ENCODE measurements at regions not wholly inside any gene's neighbourhood (a gene's known extent, or its start where the extent isn't known, plus 50 kb on each side); places are given as distances from the start of the nearest gene placed in this dataset.

DNA sequence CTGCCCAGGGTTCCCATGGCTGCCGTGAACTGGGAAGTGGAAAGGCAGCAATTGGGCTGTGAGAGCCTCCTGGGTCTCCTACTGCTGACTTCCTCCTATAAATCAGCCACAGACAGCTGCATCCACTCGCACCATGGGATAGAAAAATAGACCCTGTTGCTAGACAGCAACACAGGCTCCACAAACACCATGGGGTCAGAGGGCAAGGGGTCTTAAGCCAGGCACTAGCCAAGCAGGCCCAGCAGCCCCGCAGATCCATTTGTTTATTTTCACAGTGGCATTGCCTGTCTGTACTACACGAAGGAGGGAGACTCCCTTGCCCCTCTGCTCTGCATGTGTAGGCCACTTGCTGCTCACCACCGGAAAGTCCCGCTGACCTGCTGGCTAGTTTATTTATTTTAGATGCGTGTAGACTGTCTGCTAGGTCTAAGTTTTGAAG lies 139.8 kb downstream of the DACT1 start (continued):
- TF ChIP-seq, protein P1, sequence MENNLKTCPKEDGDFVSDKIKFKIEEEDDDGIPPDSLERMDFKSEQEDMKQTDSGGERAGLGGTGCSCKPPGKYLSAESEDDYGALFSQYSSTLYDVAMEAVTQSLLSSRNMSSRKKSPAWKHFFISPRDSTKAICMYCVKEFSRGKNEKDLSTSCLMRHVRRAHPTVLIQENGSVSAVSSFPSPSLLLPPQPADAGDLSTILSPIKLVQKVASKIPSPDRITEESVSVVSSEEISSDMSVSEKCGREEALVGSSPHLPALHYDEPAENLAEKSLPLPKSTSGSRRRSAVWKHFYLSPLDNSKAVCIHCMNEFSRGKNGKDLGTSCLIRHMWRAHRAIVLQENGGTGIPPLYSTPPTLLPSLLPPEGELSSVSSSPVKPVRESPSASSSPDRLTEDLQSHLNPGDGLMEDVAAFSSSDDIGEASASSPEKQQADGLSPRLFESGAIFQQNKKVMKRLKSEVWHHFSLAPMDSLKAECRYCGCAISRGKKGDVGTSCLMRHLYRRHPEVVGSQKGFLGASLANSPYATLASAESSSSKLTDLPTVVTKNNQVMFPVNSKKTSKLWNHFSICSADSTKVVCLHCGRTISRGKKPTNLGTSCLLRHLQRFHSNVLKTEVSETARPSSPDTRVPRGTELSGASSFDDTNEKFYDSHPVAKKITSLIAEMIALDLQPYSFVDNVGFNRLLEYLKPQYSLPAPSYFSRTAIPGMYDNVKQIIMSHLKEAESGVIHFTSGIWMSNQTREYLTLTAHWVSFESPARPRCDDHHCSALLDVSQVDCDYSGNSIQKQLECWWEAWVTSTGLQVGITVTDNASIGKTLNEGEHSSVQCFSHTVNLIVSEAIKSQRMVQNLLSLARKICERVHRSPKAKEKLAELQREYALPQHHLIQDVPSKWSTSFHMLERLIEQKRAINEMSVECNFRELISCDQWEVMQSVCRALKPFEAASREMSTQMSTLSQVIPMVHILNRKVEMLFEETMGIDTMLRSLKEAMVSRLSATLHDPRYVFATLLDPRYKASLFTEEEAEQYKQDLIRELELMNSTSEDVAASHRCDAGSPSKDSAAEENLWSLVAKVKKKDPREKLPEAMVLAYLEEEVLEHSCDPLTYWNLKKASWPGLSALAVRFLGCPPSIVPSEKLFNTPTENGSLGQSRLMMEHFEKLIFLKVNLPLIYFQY (CRISPR knock-in tag; IDR thresholded peaks at IDR 0.05; ENCODE audit: borderline replicate concordance) = no peak
- TF ChIP-seq ZNF781 (CRISPR knock-in tag; IDR thresholded peaks at IDR 0.05; ENCODE audit: borderline replicate concordance, not compliant biosample characterization) = no peak
- TF ChIP-seq ZNF75D (CRISPR knock-in tag; IDR thresholded peaks at IDR 0.05; ENCODE audit: borderline replicate concordance) = no peak

DNA sequence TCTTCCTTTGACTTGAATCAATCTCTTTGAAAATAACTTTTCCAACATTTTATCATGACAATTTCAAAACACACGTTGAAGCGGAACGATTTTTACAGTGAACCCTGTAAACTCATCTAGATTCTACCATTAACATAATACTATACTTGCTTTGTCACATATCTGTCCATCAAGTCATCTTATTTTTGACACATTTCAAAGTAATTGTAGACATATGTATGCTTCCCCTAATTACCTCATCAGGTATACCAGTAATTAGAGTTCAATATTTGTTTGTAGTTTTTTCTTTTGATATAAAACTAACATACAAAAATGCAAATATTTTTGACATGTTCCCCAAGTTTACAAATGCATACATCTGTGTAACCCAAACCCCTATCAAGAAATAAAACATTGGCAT lies 140.4 kb downstream of the DACT1 start:
- ChIA-PET CTCF (ENCODE audit: low intra/inter-chr PET ratio, low total read pairs) (no interaction called here), POLR2A (no interaction called here)
- Histone ChIP-seq H3K27ac (ENCODE audit: extremely low read length, insufficient read depth, low read length) (no peak overlapping the region), H3K79me2 (ENCODE audit: insufficient read depth, low read length) (no peaks in the 10 kb centered on the region), H3K9ac (ENCODE audit: insufficient read depth, low read depth, low read length) (no peak overlapping the region), H2AFZ (ENCODE audit: low read length) (no peak overlapping the region), H3K36me3 (replicated peaks in 1 of 2; ENCODE audit: control insufficient read depth in 1 of 2, insufficient read depth in 2 of 2, low read length in 2 of 2) (no peaks in the 10 kb centered on the region), H3K4me3 (replicated peaks in 1 of 3; ENCODE audit: insufficient read depth in 1 of 3, low read depth in 2 of 3, low read length in 3 of 3) (no peak overlapping the region), H3K4me2 (ENCODE audit: low read depth, low read length) (no peak overlapping the region), H3K4me1 (ENCODE audit: insufficient read depth, low read length) (no peaks in the 10 kb centered on the region), H4K20me1 (ENCODE audit: insufficient read depth, low read length) (no peaks in the 10 kb centered on the region), H3K9me3 (ENCODE audit: low read length) (no peaks in the 10 kb centered on the region; the same call in 1 of the 2 replicates), H3K27me3 (ENCODE audit: control insufficient read depth in 1 of 2, insufficient read depth in 2 of 2, low read length in 2 of 2) (no peaks in the 10 kb centered on the region)
- 59% methylated on average over 3 of the region's 3 CpGs for WGBS (ENCODE audit: low lambda C conversion rate)
- ATAC-seq (no peak), DNase-seq (ENCODE audit: low spot score) (no peak), FAIRE-seq (no peak)
- intact Hi-C loops (cut with micrococcal nuclease; ENCODE audit: unreplicated experiment) (no loop called here), in situ Hi-C loops (cut with HindIII; ENCODE audit: extremely low pct_ligation_motif_present, low pct_unique_long_range_greater_than_20kb) (no loop called here)
- no TSS peak for BruUV-seq (replicated peaks)
- TF ChIP-seq YEATS4 (CRISPR knock-in tag; IDR thresholded peaks at IDR 0.05; ENCODE audit: borderline replicate concordance) (no peak), ZNF34 (CRISPR knock-in tag; IDR thresholded peaks at IDR 0.05; ENCODE audit: borderline replicate concordance) (no peak), PHB2 (IDR thresholded peaks at IDR 0.05; ENCODE audit: partially characterized antibody) (no peak), MXI1 (IDR thresholded peaks at IDR 0.05; ENCODE audit: borderline replicate concordance, low read depth, low read length) (no peak)
- TF ChIP-seq, protein P2, sequence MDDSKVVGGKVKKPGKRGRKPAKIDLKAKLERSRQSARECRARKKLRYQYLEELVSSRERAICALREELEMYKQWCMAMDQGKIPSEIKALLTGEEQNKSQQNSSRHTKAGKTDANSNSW (CRISPR knock-in tag; IDR thresholded peaks at IDR 0.05; ENCODE audit: borderline replicate concordance) = no peak
- TF ChIP-seq, protein P3, sequence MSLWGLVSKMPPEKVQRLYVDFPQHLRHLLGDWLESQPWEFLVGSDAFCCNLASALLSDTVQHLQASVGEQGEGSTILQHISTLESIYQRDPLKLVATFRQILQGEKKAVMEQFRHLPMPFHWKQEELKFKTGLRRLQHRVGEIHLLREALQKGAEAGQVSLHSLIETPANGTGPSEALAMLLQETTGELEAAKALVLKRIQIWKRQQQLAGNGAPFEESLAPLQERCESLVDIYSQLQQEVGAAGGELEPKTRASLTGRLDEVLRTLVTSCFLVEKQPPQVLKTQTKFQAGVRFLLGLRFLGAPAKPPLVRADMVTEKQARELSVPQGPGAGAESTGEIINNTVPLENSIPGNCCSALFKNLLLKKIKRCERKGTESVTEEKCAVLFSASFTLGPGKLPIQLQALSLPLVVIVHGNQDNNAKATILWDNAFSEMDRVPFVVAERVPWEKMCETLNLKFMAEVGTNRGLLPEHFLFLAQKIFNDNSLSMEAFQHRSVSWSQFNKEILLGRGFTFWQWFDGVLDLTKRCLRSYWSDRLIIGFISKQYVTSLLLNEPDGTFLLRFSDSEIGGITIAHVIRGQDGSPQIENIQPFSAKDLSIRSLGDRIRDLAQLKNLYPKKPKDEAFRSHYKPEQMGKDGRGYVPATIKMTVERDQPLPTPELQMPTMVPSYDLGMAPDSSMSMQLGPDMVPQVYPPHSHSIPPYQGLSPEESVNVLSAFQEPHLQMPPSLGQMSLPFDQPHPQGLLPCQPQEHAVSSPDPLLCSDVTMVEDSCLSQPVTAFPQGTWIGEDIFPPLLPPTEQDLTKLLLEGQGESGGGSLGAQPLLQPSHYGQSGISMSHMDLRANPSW (CRISPR knock-in tag; IDR thresholded peaks at IDR 0.05; ENCODE audit: borderline replicate concordance) = no peak
- TF ChIP-seq, protein P4, sequence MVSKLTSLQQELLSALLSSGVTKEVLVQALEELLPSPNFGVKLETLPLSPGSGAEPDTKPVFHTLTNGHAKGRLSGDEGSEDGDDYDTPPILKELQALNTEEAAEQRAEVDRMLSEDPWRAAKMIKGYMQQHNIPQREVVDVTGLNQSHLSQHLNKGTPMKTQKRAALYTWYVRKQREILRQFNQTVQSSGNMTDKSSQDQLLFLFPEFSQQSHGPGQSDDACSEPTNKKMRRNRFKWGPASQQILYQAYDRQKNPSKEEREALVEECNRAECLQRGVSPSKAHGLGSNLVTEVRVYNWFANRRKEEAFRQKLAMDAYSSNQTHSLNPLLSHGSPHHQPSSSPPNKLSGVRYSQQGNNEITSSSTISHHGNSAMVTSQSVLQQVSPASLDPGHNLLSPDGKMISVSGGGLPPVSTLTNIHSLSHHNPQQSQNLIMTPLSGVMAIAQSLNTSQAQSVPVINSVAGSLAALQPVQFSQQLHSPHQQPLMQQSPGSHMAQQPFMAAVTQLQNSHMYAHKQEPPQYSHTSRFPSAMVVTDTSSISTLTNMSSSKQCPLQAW (CRISPR knock-in tag; IDR thresholded peaks at IDR 0.05) = no peak
- TF ChIP-seq, protein P5, sequence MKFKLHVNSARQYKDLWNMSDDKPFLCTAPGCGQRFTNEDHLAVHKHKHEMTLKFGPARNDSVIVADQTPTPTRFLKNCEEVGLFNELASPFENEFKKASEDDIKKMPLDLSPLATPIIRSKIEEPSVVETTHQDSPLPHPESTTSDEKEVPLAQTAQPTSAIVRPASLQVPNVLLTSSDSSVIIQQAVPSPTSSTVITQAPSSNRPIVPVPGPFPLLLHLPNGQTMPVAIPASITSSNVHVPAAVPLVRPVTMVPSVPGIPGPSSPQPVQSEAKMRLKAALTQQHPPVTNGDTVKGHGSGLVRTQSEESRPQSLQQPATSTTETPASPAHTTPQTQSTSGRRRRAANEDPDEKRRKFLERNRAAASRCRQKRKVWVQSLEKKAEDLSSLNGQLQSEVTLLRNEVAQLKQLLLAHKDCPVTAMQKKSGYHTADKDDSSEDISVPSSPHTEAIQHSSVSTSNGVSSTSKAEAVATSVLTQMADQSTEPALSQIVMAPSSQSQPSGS (CRISPR knock-in tag; IDR thresholded peaks at IDR 0.05) = no peak

All from HepG2 (cell line).